Stomach (tissue), 8 donors: ENCODE measurements at regions not wholly inside any gene's neighbourhood (a gene's known extent, or its start where the extent isn't known, plus 50 kb on each side); places are given as distances from the start of the nearest gene placed in this dataset.
A peak's percentile ranks its signal among the peaks of the same experiment; 100 is the strongest.
"Not testable (repeated sequence)": the region's sequence is repeated elsewhere in the genome, so short reads cannot be mapped to it uniquely, and the experiment has no call there.

Experiments used
- DNase-seq, 2 donors: peaks; one replicate each; pipeline versions ENCODE4 v3.0.0 to v3.0.0-alpha.2; 2013 to 2019
- H3K27ac ChIP-seq, 5 donors: fragments of 200-600 bp in 4 of 5; sonication (generic) in 4 of 5; one replicate each; pipeline ENCODE4 v1.5.1; 2013 to 2019; ENCODE audit warnings: mild to moderate bottlenecking in 1 of 5, moderate library complexity in 1 of 5
- H3K27me3 ChIP-seq, 3 donors: fragments of 200-600 bp; sonication (generic); one replicate each; pipeline ENCODE4 v1.5.1; 2017 to 2019; ENCODE audit warnings: mixed run types in 1 of 3
- H3K36me3 ChIP-seq, 4 donors: fragments of 200-600 bp; sonication (generic); 1 replicate in 3 of 4; 2 replicates in 1 of 4; pipeline ENCODE4 v1.5.1; 2016 to 2019
- H3K4me1 ChIP-seq, 4 donors: fragments of 200-600 bp; sonication (generic); one replicate each; pipeline ENCODE4 v1.5.1; 2016 to 2019
- H3K4me3 ChIP-seq, 4 donors: fragments of 200-600 bp; sonication (generic) in 3 of 4; one replicate each; pipeline ENCODE4 v1.5.1; 2016 to 2019; ENCODE audit warnings: mild to moderate bottlenecking in 1 of 4
- H3K9me3 ChIP-seq, 4 donors: fragments of 200-600 bp; sonication (generic); one replicate each; pipeline ENCODE4 v1.5.1; 2016 to 2019
- EP300 ChIP-seq: sonication (generic); formaldehyde crosslinking; IDR thresholded peaks from one replicate; pipeline ENCODE4 v1.6.1; 2017; ENCODE audit warnings: antibody characterized with exemption
- POLR2AphosphoS5 ChIP-seq, 3 donors: sonication (generic); formaldehyde crosslinking; IDR thresholded peaks; one replicate each; pipeline ENCODE4 v1.6.1; 2016; ENCODE audit warnings: antibody characterized with exemption in 3 of 3
- WGBS, 5 donors: extraction: QIAGEN DNeasy Blood & Tissue Kit in 3 of 5; methylation state at CpG; one replicate each; pipeline versions ENCODE4 v1.1.5 to v1.1.7; 2013 to 2018; 5-methylcytosine and 5-hydroxymethylcytosine counted together
- intact Hi-C: fragments of 100-400 bp; cut with DNase I; formaldehyde crosslinking; loops from one replicate; pipeline ENCODE4 v1.15.1; 2023; ENCODE audit warnings: low total_unique reads
- TF ChIP-seq, protein P1 (sequence below), 7 experiments: fragments of 450-650 bp in 4 of 7; fragments of 200-600 bp in 3 of 7; sonication (generic) in 3 of 7; IDR thresholded peaks; one replicate each; pipeline ENCODE4 v1.5.1; 2016 to 2019; ENCODE audit warnings: antibody characterized with exemption in 7 of 7, control low read depth in 2 of 7, mild to moderate bottlenecking in 1 of 7
- donor health status: healthy with polysubstance abuse.
- donor health status: Bipolar disorder and iron deficiency.
- donor health status: healthy.

DNA sequence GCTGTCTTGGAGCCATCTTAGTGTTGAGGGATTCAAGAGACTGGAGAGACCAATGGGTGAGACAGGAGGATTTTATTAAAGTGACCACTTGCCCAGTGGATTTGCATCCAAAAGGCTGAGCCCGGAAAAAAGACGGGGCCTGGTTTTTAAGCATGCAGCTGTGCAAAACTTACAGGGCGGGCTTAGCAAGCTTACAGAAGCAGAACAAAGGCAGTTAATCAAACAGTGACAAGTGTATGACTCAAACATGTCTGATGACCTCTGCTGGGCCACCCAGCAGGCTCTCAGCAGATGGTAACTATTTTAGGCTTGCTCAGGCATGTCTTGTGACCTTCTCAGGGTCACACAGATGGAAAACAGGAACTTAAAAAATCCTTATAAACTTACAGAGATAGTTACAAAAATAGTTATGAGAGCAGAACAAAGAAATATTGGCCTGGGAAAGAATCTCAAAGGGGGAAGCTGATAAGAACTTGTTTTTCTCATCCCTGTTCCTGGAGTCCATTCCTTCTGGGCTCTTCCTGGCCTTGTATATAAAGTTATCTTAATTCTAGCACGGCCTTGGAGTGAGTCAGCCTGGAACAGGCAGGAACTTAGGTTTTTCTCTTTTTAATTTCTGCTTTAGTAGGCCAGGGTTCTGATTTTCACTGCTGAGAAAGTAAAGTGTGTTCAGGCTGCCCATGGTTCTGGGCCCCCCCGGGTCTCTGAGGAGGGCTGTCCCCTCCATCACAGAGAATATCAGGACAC is 141.3 kb downstream of the CCDC74A start:
- DNase-seq, intact Hi-C loops: not testable (repeated sequence)

DNA sequence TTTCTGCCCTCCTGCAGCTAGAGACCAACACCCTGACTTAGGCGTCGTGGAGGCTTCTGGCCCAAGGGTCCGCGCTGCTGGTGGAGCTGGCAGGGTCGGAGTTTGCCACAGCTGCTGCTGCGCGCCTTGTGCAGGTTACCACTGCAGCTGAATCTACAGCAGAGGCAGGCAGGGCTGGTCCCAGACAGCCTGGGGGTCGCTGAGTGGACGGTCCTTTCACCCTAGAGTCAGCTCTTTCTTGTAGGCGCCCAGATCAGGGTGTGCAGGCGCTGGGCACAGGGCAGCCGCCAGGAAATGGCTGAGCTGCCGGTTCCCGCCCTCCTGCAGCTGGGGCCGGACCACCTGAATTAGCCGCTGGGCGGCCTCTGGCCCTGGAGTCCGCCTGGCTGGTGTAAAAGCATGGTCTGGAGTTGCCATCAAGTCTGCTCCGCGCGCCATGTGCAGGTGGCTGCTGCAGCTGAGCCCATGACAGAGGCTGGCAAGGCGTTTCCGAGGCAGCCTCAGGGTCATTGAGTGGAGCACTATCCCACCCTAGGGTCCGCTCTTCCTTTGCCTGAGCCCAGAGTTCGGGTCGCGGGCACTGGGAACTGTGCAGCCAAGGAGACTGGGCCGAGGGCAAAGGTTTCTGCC is 144.3 kb downstream of the CCDC74A start:
- Histone ChIP-seq H3K4me3 (peak overlapping the region in 3 of 4 donors; percentile 37 to 49 (median 39)), H3K27me3 (peaks cover 0 to 47% (median 16%) of the 10 kb centered on the region in 3 donors), H3K4me1 (peaks cover 21 to 25% (median 23%) of the 10 kb centered on the region in 4 donors)
- not testable (repeated sequence) for H3K36me3 ChIP-seq, H3K27ac ChIP-seq, H3K9me3 ChIP-seq
- 33 to 76% (median 68%) methylated on average over 4 to 28 of the region's 28 CpGs for WGBS, 5 donors
- DNase-seq = peak in 1 of 2 donors; percentile 12
- intact Hi-C loops = loop anchor here (10.0 kb wide), 2 partner anchors 133 to 517 kb away; no protein-coding TSS in a partner anchor

More for the DNA sequence above, 141.3 kb downstream of the CCDC74A start:
- H3K4me1 ChIP-seq = peaks cover 18 to 21% (median 20%) of the 10 kb centered on the region in 4 donors
- not testable (repeated sequence) for H3K36me3 ChIP-seq, H3K4me3 ChIP-seq, H3K9me3 ChIP-seq, H3K27ac ChIP-seq
- peaks cover 0 to 26% (median 10%) of the 10 kb centered on the region in 3 donors for H3K27me3 ChIP-seq
- WGBS, 5 donors = 45 to 63% (median 52%) methylated on average over 5 of the region's 5 CpGs

DNA sequence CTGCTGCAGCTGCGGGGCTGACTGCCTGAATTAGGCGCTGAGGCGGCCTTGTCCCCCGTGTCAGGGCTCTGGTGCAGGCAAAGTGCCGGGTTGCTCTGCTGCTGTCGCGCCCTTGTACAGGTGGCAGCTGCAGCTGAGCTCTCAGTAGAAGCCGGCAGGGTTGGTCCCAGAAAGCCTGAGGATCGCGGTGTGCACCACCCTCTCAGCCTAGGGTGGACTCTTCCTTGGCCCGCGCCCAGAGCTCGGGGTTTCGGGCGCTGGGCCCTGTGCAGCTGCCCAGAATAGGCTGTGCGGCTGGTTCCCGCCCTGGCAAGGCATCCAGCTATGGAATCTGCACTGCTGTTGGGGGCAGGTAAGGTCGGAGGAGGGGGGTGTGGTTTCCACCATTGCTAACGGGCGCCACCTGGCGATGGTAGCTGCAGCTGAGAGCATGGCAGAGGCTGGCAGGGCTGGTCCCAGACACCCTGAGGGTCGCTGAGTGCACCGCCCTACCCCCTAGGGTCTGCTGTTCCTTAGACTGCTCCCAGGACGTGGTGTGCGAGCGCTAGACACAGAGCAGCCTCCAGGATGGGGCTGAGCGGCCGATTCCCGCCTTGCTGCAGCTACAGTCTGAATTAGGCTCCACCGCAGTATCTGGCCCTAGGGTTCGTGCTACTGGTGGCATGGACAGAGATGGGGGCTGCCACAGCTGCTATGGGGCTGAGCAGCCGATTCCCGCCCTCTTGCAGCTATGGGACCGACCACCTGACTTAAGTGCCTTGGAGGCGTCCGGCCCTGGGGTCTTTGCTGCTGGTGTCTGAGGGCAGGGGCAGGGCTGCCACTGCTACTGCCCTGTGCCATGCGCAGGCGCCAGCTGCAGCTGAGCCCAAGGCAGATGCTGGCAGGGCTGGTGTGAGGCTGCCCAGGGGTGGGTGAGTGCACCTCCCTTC is 145.0 kb downstream of the CCDC74A start:
- not testable (repeated sequence) for H3K27ac ChIP-seq, H3K9me3 ChIP-seq, H3K36me3 ChIP-seq
- WGBS, 5 donors = 3 to 10% (median 5%) methylated on average over 28 to 38 of the region's 38 CpGs; no CpG with 5 or more reads in 1 of the 5 donors
- intact Hi-C loops = loop anchor here (10.0 kb wide), 2 partner anchors 132 to 518 kb away; no protein-coding TSS in a partner anchor
- Histone ChIP-seq H3K27me3 (peaks cover 0 to 47% (median 16%) of the 10 kb centered on the region in 3 donors), H3K4me1 (peaks cover 21 to 25% (median 23%) of the 10 kb centered on the region in 4 donors), H3K4me3 (peak overlapping the region; percentile 34 to 49 (median 38))
- TF ChIP-seq, protein P1, sequence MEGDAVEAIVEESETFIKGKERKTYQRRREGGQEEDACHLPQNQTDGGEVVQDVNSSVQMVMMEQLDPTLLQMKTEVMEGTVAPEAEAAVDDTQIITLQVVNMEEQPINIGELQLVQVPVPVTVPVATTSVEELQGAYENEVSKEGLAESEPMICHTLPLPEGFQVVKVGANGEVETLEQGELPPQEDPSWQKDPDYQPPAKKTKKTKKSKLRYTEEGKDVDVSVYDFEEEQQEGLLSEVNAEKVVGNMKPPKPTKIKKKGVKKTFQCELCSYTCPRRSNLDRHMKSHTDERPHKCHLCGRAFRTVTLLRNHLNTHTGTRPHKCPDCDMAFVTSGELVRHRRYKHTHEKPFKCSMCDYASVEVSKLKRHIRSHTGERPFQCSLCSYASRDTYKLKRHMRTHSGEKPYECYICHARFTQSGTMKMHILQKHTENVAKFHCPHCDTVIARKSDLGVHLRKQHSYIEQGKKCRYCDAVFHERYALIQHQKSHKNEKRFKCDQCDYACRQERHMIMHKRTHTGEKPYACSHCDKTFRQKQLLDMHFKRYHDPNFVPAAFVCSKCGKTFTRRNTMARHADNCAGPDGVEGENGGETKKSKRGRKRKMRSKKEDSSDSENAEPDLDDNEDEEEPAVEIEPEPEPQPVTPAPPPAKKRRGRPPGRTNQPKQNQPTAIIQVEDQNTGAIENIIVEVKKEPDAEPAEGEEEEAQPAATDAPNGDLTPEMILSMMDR (IDR thresholded peaks at IDR 0.05) = peak in 5 of 7 experiments; percentile 33 to 53 (median 40)
- peak; percentile 74 to 87 for DNase-seq

DNA sequence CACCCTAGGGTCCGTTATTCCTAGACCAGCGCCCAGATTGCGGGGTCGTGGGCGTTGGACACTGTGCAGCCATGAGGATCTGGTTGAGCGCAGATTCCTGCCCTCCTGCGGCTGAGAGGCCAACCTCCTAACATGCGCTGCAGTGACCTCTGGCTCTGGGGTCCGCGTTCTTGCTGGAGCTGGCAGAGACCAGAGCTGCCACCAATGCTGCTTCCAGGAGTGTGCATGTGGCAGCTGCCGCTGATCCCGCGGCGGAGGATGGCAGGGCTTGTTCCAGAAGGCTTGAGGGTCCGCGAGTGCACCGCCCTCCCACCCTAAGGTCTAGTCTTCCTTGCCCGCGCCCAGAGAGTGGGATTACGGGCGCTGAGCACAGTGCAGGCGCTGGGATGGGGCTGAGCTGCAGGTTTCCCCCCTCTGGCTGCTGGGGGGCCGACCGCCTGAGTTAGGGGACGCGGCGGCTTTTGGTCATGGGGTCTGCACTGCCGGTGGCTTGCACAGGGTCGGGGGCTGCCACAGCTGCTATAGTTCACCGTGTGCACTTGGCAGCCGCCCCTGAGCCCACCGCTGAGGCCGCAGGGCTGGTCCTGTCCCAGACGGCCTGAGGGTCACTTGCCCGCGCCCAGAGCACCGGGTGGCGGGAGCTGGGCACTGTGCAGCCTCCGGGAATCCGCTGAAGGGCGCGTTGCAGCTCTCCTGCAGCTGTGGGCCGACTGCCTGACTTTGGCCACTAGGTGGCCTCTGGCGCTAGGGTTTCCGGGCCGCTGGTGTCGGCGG is 145.9 kb downstream of the CCDC74A start:
- peaks cover 21 to 25% (median 23%) of the 10 kb centered on the region in 4 donors for H3K4me1 ChIP-seq
- WGBS, 5 donors = 0 to 6% (median 2%) methylated on average over 17 to 48 of the region's 48 CpGs
- no peak overlapping the region for H3K27ac ChIP-seq
- TF ChIP-seq, protein P1 (IDR thresholded peaks at IDR 0.05) = peak in 5 of 7 experiments; percentile 70 to 92 (median 88)
- TF ChIP-seq EP300 (no peak), POLR2AphosphoS5 (IDR thresholded peaks at IDR 0.05) (no peak)
- intact Hi-C loops = loop anchor here (10.0 kb wide), 2 partner anchors 131 to 519 kb away; no protein-coding TSS in a partner anchor
- H3K36me3 ChIP-seq = no peaks in the 10 kb centered on the region
- DNase-seq = peak; percentile 81 to 86
- H3K4me3 ChIP-seq = peak overlapping the region; percentile 34 to 49 (median 38)
- H3K9me3 ChIP-seq = peaks cover 0 to 2% (median under 1%) of the 10 kb centered on the region in 4 donors
- peaks cover 0 to 47% (median 16%) of the 10 kb centered on the region in 3 donors for H3K27me3 ChIP-seq
